GM19043 (cell line): ENCODE measurements at regions not wholly inside any gene's neighbourhood (a gene's known extent, or its start where the extent isn't known, plus 50 kb on each side); places are given as distances from the start of the nearest gene placed in this dataset.
"Not testable (repeated sequence)": the region's sequence is repeated elsewhere in the genome, so short reads cannot be mapped to it uniquely, and the experiment has no call there.

Source experiments
- ATAC-seq: cut with Tn5 transposase; IDR thresholded peaks from one replicate; pipeline ENCODE4 v1.9.1; 2021; ENCODE audit warnings: low read depth; ENCODE audit not compliant: unreplicated experiment

- ATAC-seq: not testable (repeated sequence)
Measured at GRCh38 chr2:220779076-220779475, 793.0 kb downstream of the EPHA4 start.

GRCh38 chr2:220779511-220779910, 792.6 kb downstream of the EPHA4 start:
- ATAC-seq: no peak

GRCh38 chr2:220779931-220780330, 792.2 kb downstream of the EPHA4 start:
- ATAC-seq: no peak

DNA sequence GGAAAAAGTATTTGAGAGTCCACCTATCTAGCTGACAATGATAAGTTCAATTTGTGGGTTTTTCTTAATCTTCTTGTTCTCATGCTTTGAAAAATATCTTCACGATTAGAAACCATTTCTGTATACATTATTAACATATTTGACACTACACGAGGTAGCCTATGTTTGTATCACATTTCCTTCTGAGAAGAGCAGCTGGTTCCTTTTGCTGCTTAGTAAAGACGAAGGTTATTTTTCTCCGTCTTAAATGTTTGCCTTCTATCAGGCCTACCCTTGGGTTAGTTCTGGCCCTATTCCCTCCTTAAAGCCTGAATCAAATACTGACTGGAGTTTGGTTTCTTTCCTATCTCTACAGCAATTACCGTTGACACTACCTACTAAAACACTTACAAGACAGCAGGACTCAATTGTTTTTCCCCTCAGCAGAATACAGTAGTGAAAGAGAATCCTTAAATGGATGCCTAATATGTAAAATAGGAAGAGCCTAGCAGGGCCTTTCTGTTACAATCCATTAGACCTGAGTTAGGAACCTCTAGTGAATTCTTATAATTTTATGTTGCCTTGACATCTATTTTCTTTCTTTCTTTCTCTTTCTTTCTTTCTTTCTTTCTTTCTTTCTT, 790.4 kb downstream of the EPHA4 start:
- no peak for ATAC-seq

DNA sequence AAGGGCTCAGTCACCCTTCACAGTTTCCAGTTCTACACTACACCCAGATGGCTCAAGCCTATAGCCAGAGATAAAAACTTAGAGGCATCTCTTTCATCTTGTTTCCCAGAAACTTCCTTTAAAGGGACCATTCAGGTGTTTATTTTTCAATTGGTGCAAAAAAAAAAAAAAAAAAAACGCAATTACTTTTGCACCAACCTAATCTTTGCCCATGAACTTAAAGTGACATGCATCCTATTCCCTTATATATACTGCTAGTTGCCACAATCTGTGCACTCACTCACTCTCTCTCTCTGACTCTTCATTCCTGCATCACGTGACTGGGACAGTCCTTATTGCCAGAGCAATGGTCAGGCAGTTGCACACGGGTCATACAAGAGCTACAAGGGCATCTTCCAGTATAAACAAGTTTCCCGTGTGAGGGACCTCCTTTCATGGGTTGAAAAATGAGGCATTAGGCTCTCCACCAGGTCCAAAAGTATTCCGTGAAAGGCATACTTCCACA, 789.4 kb downstream of the EPHA4 start:
- ATAC-seq: no peak

DNA sequence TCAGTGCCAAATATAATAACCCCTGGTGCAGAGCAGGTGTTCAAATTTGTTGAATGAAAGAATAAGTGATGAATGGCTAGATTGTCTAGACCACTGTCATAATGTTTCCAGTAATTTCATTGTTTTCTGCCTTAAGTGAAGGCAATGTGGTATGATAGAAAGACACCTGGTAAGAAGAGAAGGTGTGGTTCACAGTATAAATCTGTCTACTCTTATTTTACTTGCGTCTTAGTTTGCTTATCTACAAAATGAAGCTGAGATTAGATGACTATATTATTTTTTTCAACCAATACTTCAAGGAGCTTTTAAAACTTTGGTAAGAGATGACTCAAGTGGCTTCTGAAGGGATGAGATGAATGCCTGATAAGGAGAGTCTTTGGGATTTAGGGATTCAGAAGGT, 788.4 kb downstream of the EPHA4 start:
- ATAC-seq: no peak

DNA sequence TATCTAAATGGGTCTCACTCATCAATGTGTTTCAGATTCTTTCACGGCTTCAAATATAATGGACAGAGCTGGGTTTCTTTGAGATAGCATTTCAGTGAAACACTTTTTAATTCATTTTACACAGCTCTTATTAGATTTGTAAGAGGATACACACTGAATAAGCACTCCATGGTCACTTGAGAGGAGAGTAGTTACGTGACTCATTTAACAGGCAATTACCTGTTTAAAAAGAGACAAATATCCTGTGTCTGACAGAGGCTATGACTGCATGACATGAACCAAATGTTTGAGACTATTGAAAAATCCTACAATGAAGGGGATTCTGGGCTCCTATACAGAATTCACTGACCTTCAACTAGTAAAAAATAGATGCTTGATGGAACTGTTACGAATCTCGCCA, 786.9 kb downstream of the EPHA4 start:
- ATAC-seq: no peak

DNA sequence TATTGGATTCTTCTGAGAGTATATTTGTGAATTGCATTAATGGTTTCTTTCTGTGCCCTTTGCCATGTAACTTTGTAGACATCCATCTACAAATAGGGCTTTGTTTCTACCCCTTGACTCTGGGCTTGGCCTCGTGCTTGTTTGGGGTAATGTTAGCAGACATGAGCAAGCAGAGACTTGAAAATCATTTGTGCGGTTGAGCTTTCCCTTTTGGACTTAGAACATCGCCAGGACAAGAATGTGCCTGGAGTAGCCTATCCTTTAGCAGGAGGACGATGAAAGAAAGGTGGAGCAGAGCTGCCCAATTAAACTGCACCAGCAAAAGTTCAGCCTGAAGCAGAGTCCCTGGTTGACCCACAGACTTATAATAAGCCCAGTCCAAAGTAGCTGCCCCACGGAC, 785.9 kb downstream of the EPHA4 start:
- ATAC-seq: no peak

DNA sequence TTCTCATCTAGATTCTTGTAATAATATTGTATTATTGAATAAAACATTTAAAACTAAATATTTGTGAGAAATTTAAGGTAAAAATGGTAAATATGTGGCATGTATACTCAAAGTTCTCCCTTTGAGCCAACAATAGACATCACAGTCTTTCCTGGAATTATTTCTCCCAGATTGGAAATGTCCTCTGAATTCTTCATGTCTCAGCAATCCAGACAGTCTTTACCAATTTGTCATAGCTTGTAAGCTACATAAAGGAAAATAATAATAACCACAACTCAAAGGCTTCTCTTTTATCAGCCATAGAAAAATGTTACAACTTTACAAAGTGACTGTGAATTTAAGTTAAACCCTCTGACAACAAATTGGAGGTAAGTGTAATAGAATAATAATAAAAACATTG, 784.9 kb downstream of the EPHA4 start:
- no peak for ATAC-seq

DNA sequence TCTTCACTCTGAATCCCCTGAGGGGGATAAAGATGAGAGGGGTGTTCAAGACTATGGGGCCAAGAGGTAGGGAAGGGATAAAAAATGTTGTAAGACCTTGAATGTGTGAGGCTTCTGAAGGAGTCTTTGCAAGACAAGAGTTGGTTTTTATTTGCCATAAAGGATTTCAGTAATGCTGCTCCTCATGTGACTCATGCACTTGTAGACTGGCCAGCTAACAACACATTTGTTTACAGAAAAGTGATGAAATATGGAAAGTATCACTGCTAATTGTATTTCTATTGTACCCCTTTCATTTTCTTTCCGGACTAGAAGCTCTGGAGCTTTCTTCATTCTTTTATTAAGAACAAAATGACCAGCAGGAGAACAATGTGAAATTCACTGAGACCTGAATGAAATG, 782.1 kb downstream of the EPHA4 start:
- no peak for ATAC-seq

DNA sequence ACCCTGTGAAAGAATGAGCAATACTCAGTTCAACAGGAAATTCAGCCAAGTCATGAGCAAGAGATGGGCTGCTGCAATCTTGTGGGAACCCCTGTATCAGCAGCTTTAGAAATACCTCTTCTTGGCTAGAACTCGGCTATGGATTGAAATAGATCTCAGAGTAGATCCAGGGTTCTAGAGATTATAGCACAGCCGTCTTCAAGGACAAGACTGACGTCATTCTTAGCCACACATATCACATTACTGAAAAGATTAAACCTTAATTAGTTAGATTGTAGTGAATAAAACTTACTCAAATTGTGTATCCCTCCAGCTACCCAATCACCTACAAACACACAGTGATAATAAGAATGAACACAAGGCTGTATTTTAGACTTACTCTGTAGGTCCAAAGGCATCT, 776.4 kb downstream of the EPHA4 start:
- ATAC-seq: no peak

DNA sequence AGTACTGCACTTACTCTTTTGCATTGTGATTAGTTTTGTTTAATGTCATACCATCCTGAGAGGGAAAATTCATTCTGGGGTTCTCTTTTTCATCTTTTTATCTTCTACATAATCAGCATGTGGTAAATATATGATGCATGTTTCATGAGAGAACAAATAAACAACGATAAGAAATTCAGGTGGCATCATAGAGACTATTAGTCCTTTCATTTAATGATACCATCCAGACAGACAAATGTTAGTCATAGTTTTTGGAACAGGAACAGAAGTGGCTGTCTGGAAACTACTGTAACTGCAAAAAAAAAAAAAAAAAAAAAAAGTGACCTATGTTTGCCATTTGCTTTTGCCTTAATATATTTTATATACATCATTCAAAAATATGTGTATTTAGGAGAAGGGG, 761.0 kb downstream of the EPHA4 start:
- ATAC-seq: no peak

DNA sequence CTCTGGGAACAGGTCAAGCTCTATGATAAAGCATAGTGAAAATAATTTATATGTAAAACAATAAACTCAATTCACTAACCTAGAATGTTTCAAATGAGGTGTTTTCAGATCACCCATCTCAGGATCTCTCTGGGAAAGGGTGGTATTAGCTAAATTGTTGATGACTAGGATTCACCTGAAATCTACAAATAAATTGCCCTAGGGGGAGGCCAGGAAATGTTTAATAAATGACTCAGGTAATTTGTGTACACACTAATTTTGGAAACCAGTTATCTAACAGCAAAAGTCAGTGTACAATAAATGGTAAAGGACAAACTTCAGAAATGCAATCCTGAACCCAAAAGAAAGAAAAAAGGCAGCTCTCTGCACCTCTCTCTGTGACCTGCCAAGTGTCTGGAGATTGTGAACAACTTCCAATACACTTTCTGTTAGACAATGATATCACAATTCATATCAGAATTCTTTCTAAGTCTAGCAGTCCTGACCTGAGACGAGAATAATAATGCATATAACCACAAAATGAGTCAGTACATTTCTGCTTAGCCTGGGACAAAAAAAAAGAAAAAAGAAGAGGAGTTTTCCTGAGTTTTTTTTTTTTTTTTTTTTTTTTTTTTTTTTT, 760.0 kb downstream of the EPHA4 start:
- ATAC-seq: no peak

- no peak for ATAC-seq
Measured at GRCh38 chr2:220814441-220814840, 757.7 kb downstream of the EPHA4 start.

DNA sequence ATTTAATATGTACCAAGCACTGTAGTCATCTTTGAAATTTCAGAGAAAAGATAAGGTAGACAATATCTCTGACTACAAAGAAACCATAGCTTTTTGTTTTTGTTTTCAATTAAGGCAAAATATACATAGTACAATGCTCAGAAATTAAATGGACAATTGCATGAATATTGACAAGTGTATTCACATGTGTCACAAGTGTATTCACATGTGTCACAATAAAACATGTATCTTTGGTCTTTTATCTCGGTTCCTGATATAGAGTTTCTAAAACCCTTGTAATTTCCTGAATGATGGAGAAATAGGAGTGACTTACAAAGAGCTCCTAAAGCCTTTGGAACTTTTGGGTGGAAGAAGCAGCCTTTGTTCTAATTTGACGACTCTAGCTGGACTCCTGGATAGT, 756.4 kb downstream of the EPHA4 start:
- no peak for ATAC-seq

DNA sequence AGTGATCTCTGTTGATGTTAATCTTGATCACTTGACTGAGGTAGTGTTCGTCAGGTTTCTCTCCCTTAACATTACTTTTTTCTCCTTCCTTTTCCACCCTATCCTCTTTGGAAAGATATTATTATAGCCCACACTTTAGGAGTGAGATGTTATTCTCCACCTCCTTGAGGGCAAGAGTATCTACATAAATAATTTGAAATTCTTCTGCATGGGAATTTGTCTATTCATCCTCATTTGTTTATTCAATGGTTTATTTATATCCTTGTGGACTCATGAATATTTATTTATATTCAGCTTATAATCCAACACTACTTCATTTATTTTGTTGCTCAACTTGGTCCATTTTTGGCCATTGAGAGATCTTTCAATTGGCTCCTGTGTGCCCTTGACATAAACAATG, 750.4 kb downstream of the EPHA4 start:
- no peak for ATAC-seq

DNA sequence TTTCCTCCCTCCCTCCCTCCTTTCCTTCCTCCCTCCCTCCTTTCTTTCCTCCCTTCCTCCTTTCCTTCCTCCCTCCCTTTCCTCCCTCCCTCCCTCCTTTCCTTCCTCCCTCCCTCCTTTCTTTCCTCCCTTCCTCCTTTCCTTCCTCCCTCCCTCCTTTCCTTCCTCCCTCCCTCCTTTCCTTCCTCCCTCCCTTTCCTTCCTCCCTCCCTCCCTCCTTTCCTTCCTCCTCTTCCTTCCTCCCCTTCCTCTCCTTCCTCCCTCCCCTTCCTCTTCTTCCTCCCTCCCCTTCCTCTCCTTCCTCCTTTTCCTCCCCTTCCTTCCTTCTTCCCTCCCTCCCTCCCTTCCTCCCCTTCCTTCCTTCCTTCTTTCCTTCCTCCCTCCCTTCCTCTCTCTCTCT, 748.5 kb downstream of the EPHA4 start:
- ATAC-seq: not testable (repeated sequence)

- no peak for ATAC-seq
Measured at GRCh38 chr2:220833446-220833845, 738.7 kb downstream of the EPHA4 start.

GRCh38 chr2:220835583-220835982, 736.5 kb downstream of the EPHA4 start:
- ATAC-seq: no peak

GRCh38 chr2:220837226-220837625, 734.9 kb downstream of the EPHA4 start:
- ATAC-seq: no peak

GRCh38 chr2:220842901-220843665, 729.0 kb downstream of the EPHA4 start:
- ATAC-seq: no peak

DNA sequence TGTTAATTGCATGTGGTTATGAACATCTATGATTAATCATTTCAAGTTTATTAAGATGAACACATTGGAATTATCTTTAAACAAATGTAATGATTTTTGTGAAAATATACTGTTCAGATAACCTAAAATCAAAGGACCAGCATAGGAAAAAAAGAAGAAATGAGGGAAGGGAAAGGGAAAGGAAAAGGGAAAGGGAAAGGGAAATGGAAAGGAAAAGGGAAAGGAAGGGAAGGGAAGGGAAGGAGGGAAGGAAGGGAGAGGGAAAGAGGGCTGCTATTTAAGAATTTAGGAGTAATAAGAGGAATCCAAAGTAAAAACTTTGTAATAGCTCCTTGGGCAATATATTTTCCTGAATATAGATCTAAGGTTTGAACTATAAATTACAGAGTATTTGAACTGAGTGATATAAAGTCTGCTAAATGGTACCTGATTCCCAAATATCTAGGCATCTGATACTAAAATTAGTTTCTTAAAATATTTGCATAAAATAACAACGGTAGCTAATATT, 726.3 kb downstream of the EPHA4 start:
- no peak for ATAC-seq
